ENCODE measurements at regions not wholly inside any gene's neighbourhood (a gene's known extent, or its start where the extent isn't known, plus 50 kb on each side); places are given as distances from the start of the nearest gene placed in this dataset.

DNA sequence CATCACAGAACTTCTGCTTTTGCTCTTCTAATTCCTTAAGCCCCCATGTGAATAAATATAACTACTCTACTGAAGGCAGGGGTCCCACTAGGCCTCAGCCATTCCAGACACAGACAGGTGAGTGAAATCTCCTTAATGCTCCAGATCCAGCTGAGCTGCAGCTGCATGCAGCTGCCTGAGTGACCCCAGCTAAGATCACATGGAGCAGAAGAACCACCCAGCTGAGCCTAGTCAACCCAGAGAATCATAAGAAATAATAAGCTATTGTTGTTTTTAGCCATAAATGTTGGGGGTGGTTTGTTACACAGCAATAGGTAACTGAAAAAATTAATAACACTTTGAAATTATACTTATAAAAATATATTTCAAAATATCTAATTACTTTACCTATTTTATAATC lies 220.3 kb downstream of the SIPA1L2 start:
- DNase-seq, result no peak

DNA sequence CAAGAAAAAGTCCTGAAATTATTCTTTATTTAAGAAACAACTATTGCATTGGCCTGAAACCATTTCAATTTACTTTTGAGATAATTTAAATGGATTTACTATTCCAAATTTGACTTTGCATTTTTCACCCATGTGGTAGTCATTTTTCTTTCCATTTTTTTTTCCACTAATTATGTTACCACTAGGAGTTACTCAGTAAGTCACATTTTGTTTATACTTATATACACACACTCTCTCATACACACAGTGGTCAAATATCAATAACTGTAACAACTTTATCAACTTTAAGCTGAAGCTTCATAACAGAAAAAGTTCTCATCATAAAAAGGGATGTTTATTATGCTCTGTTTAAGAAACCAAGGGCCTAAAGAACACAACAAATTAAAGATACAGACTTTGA lies 222.8 kb downstream of the SIPA1L2 start:
- no peak for DNase-seq

DNA sequence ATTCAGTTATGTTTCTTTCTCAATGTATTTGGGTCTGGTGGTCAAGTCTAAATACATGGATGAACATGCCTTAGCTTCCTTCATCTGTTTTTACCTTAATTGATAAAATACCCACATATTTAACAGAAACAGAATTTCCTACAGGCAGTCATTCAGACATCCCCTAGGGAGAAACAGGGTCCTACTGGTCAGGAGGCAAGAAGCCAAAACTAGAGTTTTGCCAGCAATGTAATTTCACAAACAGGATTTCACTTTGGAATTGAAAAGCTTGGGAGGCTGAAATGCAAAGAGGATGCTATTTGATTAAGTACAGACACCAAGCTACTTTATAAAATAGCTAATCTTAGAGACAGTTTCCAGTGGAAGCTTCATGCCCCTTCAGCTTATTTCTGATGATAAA lies 224.2 kb downstream of the SIPA1L2 start:
- DNase-seq, result no peak

DNA sequence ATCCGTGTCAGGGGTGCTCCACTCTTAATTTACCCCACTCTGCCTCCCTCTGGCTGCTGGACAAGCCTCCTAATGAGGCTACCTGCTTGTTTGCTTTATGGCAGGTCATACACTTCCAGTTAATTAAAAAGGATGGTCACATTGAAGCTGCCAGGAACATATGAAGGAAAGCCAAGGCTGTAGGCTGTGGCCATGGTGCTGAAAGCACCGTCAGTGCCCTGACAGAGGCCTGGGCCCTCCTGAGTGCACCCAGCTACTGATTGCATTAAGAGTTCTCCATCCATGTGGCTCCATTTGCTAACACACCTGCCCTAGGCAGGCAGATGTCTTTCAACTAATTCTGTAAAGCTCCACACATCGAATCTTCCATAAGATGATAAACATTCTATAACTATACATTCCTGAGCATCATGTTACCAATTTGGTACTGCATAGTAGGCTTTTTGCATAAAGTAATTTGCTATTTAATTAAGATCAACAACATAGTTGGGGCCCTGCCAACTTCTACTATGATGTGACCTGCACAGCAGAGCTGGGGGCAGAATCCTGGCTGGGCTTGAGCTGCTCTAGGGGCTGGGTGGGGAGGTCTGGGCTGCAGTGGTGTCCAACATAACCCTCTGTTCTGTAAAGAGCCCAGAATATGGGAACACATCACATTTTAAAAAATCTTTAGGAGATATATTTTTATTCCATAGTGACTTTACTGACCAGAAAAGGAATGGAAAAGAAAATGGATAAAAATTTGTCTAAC lies 224.8 kb downstream of the SIPA1L2 start:
- DNase-seq, result no peak

DNA sequence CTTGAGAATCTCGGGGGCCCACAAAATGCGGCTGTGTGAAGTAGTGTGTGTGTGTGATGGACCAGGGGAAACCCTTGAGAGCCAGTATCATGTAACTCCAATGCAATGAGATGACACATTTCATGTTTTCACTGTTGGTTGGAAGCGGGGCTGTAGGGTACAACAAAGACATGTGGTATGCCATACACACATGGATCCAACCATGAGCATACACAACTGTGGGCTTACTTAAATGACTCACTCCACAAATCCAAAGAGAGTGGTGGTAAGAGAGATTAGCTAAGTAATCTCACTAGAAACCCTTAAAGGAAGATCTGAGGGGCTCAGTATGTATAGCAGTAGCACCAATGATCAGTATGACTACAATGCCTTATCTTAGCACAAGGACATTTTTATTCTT lies 225.7 kb downstream of the SIPA1L2 start:
- DNase-seq, result no peak

DNA sequence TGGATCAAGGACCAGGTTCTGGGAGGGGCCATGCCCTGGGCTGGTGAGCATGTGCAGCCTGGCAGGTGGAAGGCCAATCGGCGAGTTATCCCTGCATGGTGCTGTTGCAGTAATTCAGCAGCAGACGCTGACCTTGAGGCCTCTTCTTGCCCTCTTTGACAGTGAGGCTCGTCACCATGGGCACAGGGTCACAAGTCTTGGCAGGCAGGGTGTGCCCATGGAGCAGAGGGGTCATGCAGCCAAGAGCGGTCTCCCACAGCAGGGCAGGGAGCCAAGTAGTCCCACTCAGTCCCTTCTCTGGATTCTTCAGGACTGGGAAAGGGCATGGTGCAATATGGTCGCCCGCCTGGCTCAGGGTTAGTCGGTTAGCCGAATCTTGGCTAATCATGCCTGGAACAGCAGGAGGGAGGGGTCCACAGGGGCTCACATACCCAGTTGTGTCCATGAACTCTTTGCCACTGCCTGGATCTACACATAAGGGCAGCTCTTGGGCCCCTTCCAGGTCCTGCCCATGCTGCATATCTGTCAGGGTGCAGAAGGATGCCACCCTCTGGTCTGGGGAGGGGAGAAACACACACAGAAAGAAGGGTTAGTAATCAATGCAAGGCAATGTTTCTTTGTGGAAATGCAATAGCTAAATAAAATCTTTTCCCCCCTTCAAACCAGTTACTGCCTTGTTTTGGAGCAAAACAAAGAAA lies 226.8 kb downstream of the SIPA1L2 start:
- no peak for DNase-seq

DNA sequence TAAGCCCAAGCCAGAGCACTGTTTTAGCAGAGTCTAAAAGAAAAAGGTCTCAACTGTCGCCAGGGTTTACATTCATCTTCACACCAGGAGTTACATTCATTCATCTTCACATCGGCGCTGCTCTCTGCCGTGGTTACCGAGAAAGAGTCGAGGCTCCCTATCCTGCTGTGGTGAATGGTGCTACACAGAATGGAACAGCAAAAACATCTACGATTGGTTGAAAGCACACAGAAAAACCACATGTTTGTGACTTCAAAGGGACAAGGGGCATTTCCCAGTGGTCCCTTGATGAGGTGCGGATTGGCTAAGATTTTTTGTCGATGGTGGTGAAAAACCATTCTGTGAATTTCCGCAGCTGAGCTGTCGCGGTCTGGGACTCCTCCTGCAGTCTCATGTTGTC lies 231.1 kb downstream of the SIPA1L2 start:
- DNase-seq, result no peak

DNA sequence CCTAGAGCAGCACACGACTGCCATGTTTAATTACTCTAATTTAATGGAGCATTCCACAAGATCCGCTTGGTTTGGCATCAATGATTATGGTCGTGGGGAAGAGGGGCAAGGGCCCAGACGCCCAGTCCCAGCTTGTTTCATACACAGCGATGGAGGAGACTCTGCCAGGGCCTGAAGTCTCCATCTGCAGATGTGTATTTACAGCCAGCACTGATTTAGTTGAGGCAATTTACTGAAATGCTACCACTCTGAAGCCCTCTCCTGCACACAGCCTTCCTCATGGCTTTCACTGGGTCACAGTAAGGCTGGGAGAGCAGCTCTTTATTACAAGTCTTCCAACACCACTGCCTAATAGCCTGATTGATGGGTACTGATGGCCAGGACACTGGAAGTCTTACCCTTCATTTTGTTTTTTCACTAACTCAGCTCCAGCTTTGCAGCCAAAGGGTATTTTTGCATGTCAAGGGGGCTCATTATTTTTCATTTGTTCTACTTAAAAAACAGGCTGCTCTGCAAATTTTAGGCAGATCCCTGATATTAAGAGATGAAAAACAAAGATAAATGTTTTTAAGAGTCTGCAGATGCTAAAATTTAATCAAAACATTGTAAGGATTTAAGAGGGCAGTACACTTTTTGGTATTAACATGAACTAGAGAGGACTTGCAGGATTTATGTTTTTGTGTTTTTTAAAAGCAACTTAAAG lies 236.3 kb downstream of the SIPA1L2 start:
- no peak for DNase-seq

DNA sequence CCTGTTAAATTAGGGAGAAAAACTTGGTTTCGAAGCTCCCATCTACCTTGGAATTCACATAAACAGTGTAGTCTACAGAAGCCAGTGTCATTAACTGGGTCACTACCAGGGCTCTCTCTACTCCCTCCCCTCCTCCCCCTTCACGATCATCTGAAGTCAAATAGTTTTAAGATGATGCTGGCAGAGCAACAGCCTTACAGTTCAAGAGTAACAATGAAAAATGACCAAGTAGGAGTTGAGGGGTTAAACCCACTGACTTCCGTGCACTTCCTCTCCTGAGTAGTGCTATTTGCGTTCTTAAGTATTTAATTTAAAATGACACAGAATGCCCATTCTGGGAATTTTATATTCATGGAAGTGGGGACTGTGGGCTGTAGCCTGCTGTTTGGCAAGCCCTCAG lies 236.9 kb downstream of the SIPA1L2 start:
- DNase-seq, result no peak

DNA sequence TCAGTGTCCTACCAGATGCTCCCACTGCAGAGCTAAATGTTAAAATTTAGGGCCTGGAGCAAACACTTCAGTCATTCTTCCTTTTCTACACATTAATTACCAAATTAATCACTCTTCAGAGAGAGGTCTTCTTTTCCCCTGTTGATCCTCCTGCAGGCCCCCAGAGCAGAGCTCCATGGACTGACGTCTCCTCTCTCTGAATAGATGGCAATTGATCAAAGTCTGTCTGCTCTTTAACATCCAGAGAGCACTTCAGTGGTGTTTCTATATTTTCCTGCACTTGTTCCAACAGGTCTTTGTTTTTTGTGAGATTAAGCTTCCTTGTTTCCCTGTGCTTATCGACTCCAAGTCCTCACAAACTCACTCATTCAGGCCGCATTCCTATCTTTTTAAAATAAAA lies 239.3 kb downstream of the SIPA1L2 start:
- no peak for DNase-seq

DNA sequence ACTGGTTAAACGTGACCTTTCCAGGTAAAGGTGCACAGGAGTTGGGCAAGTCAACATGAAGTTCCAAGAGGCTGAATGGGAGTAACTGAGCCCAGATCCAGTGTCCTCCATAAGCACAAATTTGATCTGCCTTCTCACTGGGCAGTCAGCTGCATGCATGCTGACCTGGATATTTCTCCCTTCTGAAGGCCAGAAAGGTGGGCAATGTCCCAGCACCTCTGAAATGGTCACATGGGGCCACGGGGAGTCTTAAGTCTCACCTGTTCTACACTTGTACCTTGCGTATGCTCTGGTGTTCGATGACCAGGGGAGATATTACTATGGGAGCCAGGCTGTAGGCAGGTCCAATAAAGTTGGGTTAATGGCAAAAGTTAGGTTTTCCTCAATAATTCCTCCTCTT lies 240.2 kb downstream of the SIPA1L2 start:
- DNase-seq, result no peak

DNA sequence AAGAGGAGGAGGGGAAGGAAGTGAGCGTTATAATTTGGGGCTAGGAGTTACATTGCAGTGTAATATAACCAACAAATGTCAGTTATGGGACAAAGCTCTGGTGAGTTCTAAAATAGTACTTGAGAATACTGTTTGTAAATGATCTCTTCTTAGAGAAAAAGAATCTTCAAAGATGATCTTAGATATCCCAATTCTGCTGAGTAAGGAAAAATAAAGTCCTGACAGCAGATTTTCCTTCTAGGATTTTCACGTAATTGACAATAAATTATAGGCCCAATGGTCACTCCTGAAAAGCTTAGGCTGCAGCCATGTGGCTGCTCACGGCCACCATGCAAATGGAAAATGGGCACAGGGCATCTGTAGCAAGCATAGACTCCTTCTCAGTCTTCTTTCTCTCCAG lies 241.6 kb downstream of the SIPA1L2 start:
- no peak for DNase-seq

DNA sequence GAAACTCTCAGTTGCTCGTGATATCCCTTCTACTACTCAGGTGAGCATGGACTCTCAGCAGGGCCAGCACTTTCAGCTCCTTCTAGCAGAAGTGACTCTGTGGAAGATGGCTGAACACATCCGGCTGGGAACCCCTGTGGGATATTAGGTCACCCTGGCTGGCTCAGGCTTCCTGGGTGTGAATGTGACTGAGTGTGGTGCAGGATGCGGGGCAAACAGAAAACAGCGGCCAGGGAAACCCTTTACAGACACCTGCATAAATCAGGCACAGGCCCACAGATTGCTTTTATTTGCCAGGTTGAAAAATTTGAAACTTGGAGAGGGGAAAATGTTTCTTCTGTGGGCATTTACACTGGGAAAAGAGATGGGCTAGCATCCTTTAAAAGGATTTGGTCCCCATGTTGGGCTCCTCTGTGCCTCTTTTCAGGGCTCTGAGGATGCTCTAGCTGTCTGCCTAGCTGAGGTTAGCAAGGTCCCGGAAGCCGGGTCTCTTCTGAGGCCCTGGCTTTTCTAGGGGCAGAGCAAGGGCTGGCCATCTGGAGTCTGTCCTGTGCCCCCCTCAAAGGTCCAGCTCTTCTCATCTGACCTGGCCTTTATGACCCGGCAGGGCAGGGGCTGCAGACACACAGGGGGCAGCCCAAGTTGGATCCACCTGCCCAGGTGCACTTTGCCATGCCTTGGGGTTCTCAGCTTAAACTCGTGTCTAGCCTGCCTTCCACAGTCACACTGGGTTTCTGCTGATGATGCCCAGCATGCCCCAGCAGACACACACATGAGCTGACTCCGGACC lies 243.0 kb downstream of the SIPA1L2 start:
- no peak for DNase-seq

DNA sequence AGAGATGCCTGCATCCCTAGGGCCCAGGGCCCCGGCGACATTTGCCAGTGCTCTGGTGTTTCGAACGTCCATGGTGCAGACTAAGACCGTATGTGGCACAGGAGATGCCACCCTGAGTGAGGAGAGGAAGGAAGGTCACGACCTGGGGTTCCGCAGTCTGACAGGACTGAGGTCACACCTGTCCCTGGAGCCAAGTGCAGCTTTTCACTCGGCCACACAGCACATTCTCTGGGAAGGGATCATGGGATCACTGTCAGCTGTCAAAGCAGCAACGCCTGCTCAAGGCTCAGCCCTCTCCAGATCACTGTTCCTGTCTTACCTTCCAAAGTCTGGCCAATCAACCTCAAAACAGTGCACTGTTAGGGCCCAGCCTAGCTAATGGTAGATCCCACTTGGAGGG lies 243.6 kb downstream of the SIPA1L2 start:
- no peak for DNase-seq

DNA sequence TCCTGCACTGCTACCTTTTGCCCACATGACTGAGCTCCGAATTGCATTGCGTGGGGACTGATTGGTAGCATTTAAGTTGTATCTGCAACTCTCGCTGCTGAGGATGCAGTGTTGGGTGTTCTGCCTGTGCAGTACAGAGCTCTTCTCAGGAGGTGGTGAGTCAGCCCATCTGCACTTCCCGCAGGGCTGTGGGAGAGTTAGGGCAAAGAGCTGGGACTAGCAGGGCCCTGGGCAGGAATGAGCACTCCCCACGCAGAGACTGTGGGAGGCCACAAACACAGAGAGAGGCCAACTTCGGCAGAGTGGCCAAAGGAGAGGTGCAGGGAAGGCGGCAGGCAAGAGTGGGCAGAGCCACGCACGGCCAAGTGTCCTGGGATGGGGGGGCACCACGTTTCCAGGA lies 244.7 kb downstream of the SIPA1L2 start:
- DNase-seq, result peak; percentile 47

DNA sequence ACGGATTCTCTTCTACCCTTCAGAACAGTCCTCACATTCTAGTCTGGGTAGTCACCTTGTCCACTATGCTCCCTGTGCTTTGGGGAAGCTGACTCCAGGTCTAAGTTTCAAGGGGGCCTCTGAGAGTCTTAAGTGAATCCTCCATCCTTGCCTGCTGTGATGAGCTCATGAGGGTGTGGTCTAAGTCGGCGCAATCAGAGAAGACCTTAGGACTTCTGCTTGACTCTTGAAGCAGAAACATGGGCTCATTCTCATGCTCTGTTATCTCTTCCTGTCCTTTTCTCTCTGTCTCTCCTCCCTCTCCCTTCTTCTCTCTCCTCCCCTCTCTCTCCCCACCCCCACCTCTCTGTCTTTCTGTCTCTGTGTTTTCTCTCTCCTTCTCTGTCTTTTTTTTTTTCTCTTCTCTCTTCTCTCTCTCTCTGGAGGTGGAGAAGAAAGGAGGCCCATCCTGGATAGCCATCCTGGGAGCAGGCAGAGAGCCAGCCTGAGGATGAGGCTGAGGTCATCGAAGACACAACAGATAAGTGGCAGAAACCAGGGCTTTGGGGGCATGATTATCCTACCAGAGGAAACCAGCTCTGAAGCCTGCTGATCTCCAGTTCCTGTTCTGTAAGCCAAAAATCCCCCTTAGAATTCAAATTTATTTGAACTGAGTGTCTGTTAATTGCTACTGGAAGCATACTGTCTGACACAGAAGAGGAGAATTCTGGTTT lies 245.6 kb downstream of the SIPA1L2 start:
- DNase-seq, result no peak

DNA sequence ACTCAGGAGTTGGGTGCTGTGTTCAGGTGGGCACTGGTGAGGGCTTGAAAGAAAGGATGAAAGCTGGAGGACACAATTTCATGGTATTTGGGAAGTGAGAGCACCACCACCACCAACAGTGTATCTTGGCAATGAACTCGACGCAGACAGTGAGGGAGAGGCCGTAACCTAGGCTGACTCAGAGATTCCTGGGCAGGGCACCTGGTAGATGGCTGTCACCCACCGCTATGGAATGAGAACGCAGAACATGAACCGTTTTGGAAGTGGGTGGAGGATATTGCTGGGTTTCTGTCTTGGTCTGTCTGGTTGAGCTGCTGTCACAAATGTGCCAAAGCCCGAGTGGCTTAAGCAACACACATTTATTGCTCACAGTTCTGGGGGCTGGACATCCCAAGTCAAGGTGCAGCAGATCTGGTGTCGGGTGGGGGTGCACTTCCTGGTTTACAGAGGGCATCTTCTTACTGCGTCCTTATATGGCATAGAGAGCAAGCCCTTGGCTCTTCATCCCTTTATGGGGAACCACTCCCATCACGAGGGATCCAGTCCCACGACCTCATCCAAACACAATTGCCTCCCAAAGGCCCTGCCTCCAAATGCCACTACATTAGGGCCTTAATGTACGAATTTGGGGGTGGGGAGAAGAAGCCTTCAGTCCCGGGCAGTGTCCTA lies 246.3 kb downstream of the SIPA1L2 start:
- DNase-seq, result no peak

DNA sequence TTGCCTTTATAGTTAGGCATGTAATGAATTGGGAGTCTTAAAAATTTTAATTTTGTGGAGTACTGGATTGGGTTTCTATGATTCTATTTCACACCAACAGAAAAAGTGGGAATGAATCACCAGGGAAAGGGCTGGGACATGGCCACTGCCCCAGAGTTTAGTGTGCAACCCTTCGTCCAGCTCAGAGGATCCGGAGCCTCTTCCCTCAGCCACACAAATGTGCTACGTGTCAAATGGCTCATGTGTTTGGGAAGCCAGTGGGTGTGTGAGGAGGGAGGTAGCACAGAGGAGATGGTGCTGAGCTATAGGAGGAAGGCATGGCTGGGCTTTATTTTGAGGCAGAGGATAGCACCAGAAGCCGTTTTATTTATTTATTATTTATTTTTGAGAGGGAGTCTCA lies 247.3 kb downstream of the SIPA1L2 start:
- DNase-seq, result no peak

DNA sequence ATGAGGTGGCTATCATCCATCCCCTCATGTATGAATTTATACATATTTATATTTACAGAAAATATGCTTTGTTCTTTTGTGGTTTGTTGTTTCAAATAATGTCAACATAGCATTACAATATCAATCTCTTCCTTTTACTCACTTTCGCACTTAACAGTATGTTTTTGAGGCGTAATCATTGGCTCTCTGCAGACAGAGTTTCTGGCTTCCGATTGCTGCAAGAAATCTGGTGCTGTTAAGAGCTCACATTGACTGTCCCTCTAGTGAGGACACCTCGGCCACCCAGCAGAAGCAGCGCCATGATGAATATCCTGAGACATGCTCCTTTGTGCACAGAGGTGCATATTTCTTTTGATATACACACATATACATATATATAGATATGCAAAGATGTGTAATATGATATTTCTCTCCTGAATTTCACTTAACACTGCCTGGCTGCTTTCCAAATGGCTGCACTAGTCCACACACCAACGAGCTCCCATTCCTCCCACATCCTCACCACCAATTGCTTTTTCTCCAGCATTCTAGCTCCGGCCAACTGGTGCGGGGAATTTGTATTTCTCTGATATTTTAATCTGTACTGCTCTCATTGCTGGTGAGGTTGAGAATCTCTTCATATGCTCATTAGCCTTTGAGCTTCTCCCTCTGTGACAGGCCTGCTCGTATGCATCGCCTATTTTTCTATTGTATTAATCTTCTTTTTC lies 248.4 kb downstream of the SIPA1L2 start:
- DNase-seq, result no peak

DNA sequence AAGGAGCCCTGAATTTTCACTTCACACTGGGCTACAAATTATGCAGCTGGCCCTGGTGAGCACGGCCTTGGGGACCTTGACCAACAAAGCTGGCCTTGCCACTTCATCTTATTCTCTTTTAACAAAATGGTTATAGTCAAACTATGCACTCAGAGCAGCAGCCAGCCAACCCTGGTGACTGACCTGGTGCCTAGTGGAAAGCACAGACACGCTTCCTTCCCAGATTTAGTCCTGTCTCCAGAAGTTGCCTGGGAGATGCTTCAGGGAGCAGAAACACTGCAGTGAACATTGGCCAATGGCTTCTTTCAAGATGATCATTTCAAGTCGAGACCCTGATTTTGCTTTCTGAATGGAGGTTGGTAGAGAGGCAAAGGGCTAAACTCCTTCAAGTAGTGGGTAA lies 249.3 kb downstream of the SIPA1L2 start:
- no peak for DNase-seq

DNA sequence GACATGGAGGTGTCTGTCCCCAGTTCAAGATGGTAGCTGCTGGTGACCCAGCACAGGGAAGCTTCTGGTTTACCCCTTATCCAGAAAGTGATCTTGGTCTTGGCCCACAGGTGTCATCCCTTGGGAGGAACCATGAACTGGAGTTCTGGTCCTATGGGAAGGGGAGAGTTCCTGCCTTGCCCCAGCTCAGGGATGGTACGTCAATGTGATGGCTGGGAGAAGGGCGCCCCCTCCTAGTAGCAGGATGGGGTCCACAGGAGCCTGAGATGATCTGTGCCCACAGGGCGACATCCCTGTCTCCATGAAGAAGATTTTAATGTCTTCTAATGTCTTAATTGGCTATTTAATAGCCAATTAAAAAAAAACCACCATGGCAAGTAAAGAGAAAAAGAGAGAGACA lies 249.8 kb downstream of the SIPA1L2 start:
- no peak for DNase-seq

DNA sequence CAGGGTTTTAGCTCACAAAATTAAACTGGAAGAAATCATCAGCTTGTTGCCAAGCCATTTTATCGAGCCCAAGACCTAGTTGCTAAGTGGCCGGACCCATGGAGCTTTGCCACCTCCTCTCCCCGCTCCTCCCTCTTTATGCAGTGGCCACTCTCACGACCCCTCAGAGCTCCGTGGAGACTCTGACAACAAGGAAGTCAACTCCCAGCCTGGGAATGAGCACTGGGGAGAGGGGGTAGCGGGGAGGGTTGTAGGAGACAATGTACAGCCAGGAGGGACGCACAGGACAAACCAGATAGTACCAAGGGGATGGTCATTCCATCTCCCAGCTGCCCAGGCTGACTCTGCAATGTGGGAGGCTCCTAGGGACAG lies 250.9 kb downstream of the SIPA1L2 start:
- DNase-seq, result no peak
